VCaP (cell line): ENCODE measurements at regions not wholly inside any gene's neighbourhood (a gene's known extent, or its start where the extent isn't known, plus 50 kb on each side); places are given as distances from the start of the nearest gene placed in this dataset.

Source experiments
- H3K27ac ChIP-seq: fragments of 450-650 bp; 2 replicates; pipeline ENCODE4 v1.5.1; 2017
- CTCF ChIP-seq: fragments of 450-650 bp; conservative IDR thresholded peaks from 2 replicates; pipeline ENCODE4 v1.5.1; 2017; ENCODE audit warnings: mild to moderate bottlenecking, moderate library complexity

DNA sequence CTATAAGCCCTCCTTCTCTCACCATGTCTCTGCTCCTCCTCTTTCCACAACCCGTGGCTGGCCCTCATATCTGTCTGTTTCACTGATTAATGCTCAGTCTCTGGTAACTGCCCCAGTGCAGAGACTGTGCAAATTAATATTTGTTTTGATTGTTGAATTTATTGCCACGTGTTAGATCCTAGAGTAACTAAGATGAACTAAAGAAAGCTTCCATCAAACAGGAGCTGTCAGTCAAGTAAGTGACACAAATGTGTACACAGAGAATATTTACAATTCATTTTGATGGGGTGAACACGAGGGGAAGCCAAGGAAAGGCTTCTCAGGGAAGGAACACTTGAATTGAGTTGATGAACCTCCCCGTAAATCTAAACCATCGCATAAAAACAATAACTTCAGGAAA is 182.5 kb downstream of the BAMBI start:
- H3K27ac ChIP-seq = peak overlapping the region; percentile 25
- TF ChIP-seq CTCF = no peak

DNA sequence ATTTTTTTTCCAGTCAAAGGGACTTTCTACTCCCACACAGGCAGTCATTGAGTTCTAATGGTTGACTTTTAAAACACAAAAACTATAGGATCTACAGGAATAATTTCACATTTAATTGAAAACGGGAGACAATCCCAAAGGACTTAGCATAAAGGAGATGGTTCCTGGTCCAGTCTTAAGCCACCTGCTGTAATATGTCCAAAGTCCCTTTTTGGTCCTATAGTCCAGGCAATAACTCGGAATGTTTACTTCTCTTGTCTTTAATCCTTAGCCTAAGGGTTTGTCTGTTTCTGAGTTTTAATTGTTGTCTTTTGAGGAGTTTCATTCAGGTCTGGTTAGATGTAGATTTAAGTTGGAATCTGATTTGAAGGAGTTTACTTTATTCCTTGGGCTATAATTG is 184.9 kb downstream of the BAMBI start:
- TF ChIP-seq CTCF = no peak
- H3K27ac ChIP-seq = no peak overlapping the region

DNA sequence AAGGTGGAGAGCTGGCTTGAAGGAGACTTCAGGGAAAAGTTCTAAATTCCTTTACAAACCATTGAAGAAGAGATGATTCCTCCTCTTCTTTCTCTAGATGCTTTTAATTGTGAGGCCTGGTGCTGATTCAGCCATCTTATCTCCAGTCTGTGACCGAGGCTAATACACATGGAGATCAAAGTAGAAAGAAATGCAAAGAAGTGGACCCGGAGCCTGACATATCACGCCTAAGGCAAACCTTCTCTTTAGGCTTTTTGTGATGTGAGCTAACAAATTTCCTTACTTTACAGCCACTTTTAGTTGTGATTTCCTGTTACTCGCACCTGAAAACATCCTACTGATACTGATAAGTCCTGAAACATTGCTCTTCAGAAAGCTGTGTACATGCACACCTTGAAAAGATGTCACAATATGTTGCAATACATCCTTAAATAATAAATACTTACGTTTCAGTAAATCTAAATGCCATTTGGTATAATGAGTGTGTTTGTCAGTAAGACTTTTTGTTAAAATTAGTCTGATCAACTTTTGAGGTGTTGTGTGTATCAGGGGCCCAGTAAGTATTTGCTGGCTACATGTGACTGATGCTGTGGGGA is 192.4 kb downstream of the BAMBI start:
- H3K27ac ChIP-seq = no peak overlapping the region
- TF ChIP-seq CTCF = no peak

DNA sequence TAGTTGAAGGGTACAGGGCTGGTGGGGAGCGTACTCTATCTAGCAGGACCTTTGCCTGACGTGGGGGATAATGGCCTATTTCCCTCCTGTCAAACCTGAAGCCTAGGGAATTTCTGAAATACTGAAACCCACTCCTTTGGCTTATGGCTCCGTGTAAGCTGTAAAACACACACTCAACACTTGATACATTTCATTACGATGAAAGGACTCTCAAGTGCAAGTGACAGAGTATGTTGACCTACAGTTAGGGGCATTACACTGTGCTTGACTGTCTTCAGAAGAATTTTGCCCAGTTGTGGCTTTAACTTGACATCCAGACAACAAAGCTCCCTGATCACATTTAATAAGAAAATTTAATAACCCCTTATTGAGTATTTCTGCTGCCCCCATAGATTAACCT is 194.3 kb downstream of the BAMBI start:
- no peak overlapping the region for H3K27ac ChIP-seq
- no peak for TF ChIP-seq CTCF

GRCh38 chr10:28872587-28873165 is 195.4 kb downstream of the BAMBI start:
- H3K27ac ChIP-seq = no peak overlapping the region
- TF ChIP-seq CTCF = no peak

GRCh38 chr10:28873540-28873939 is 196.2 kb downstream of the BAMBI start:
- no peak for TF ChIP-seq CTCF
- no peak overlapping the region for H3K27ac ChIP-seq

DNA sequence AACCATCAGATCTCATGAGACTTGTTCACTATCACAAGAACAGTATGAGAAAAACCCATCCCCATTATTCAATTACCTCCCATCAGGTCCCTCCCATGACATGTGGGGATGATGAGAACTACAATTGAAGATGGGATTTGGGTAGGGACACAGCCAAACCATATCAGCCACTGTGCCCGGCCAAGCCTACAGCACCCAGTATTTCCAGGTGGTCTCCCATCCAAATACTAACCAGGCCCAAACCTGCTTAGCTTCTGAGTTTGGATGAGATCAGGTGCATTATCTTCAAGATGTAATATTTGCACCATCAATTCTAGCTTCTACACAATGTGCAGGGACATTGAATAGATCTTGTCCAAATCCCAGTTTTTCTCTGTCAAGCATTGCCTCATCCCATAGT is 196.9 kb downstream of the BAMBI start:
- H3K27ac ChIP-seq = no peak overlapping the region
- no peak for TF ChIP-seq CTCF
